SK-N-MC (cell line): ENCODE measurements at regions not wholly inside any gene's neighbourhood (a gene's known extent, or its start where the extent isn't known, plus 50 kb on each side); places are given as distances from the start of the nearest gene placed in this dataset.

Source experiments
- EZH2 ChIP-seq: fragments of 200-600 bp; sonication (generic); IDR thresholded peaks from one replicate; pipeline ENCODE4 v1.6.1; 2017; ENCODE audit warnings: antibody characterized with exemption
- POLR2AphosphoS5 ChIP-seq: IDR thresholded peaks from 2 replicates; pipeline ENCODE4 v1.6.1; 2012; ENCODE audit warnings: mild to moderate bottlenecking, low read depth, low read length, borderline replicate concordance

- TF ChIP-seq POLR2AphosphoS5 (no peak), EZH2 (no peak)
These were observed 109.1 kb upstream of the CRHR1 start for GRCh38 chr17:45675012-45675411.
